SU-DHL-6 (cell line): ENCODE measurements at regions not wholly inside any gene's neighbourhood (a gene's known extent, or its start where the extent isn't known, plus 50 kb on each side); places are given as distances from the start of the nearest gene placed in this dataset.

Experiments
- H2AFZ ChIP-seq: fragments of 200-600 bp; sonication (generic); 2 replicates; pipeline ENCODE4 v1.6.1; 2014; ENCODE audit warnings: low read depth, mild to moderate bottlenecking, moderate library complexity, mixed read lengths, antibody characterized with exemption, low read length; ENCODE audit not compliant: severe bottlenecking
- H3F3A ChIP-seq: fragments of 200-600 bp; shearing (Covaris generic); 2 replicates; pipeline ENCODE4 v1.6.0; 2016; ENCODE audit warnings: antibody characterized with exemption, mild to moderate bottlenecking; ENCODE audit not compliant: insufficient read depth
- H3K27ac ChIP-seq: fragments of 200-600 bp; sonication (generic); 2 replicates; pipeline ENCODE4 v1.5.1; 2016; ENCODE audit warnings: low read depth, mild to moderate bottlenecking, low read length, moderate library complexity, mixed read lengths
- H3K27me3 ChIP-seq: fragments of 200-600 bp; sonication (generic), shearing (Covaris generic); 2 replicates; pipeline ENCODE4 v1.6.0; 2014; ENCODE audit warnings: mild to moderate bottlenecking, low read length
- H3K36me3 ChIP-seq: fragments of 200-600 bp; sonication (generic); 2 replicates; pipeline ENCODE4 v1.6.1; 2014; ENCODE audit warnings: mild to moderate bottlenecking, low read length, mixed read lengths
- H3K4me2 ChIP-seq: fragments of 300-600, 200-600 bp; shearing (Covaris generic), sonication (generic); 2 replicates; pipeline ENCODE4 v1.6.0; 2014; ENCODE audit warnings: low read length, low read depth, mild to moderate bottlenecking; ENCODE audit not compliant: poor library complexity, severe bottlenecking
- H3K4me3 ChIP-seq: fragments of 200-600 bp; sonication (generic); 2 replicates; pipeline ENCODE4 v1.5.1; 2014; ENCODE audit warnings: antibody characterized with exemption, low read length, mild to moderate bottlenecking, mixed read lengths; ENCODE audit not compliant: insufficient read depth, poor library complexity, severe bottlenecking
- H3K79me2 ChIP-seq: fragments of 200-600 bp; sonication (generic); 2 replicates; pipeline ENCODE4 v1.6.1; 2014; ENCODE audit warnings: mild to moderate bottlenecking, low read length, moderate library complexity; ENCODE audit not compliant: insufficient read depth
- H3K9ac ChIP-seq: fragments of 200-600 bp; sonication (generic); 2 replicates; pipeline ENCODE4 v1.7.0; 2014; ENCODE audit warnings: mild to moderate bottlenecking, low read length
- H3K9me2 ChIP-seq: fragments of 200-600 bp; sonication (generic); replicated peaks from 2 replicates; pipeline ENCODE4 v1.6.1; 2014; ENCODE audit warnings: low read length; ENCODE audit not compliant: insufficient read depth
- H3K9me3 ChIP-seq: fragments of 200-600 bp; sonication (generic); 2 replicates; pipeline ENCODE4 v1.6.1; 2014; ENCODE audit warnings: low read length, mixed read lengths; ENCODE audit not compliant: insufficient read depth
- H4K20me1 ChIP-seq: fragments of 200-600 bp; sonication (generic); 2 replicates; pipeline ENCODE4 v1.6.1; 2014; ENCODE audit warnings: low read depth, mild to moderate bottlenecking, antibody characterized with exemption, low read length, moderate library complexity, mixed read lengths
- EZH2phosphoT487 ChIP-seq: fragments of 200-600 bp; sonication (generic), shearing (Covaris generic); conservative IDR thresholded peaks from 2 replicates; pipeline ENCODE4 v1.6.1; 2018; ENCODE audit warnings: mild to moderate bottlenecking, antibody characterized with exemption, low read length, moderate library complexity, mixed read lengths
- TF ChIP-seq, protein P1 (sequence below): fragments of 200-600 bp; sonication (generic); IDR thresholded peaks from one replicate; pipeline ENCODE4 v1.5.1; 2017; ENCODE audit warnings: antibody characterized with exemption, mild to moderate bottlenecking, low read length, moderate library complexity; ENCODE audit not compliant: insufficient read depth, poor library complexity, severe bottlenecking

DNA sequence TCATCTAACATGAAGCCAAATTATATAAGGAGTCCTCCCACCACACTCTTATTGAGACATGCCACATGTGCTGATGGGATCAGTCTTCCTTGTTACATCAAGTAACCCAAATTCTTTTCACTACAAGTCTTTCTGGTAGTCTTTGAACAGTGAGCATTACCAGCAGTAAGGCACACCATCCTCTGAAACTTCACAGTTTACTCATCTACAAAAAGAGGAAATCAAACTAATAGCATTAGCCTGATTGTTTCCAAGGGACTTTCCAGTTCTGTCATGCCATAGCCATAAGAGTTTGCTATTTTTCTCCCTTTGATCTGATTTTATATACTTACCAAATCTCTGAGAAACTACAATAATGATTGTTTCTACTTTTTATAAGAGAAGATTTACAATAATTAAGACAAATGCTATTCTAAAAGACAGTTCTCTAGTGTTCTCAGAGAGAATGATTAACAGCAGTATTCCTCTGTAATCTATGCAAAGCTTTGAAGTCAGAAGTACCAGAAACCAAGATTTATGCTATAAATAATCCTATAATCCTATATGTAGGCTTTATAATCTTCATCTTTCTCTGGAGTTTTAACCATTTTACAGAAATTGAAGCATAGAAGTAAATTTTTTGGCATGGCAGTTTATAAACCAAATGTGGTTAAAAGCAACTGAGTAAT, 166.2 kb upstream of the ACO1 start:
- Histone ChIP-seq H3K36me3 (no peaks in the 10 kb centered on the region), H3K79me2 (no peaks in the 10 kb centered on the region), H2AFZ (no peak overlapping the region), H3K9me3 (no peaks in the 10 kb centered on the region), H3K27me3 (no peaks in the 10 kb centered on the region), H3K9me2 (no peaks in the 10 kb centered on the region), H3K4me3 (no peak overlapping the region), H4K20me1 (peaks cover 3% of the 10 kb centered on the region; the same call in 1 of the 2 replicates), H3K9ac (no peak overlapping the region), H3F3A (no peaks in the 10 kb centered on the region), H3K27ac (no peak overlapping the region), H3K4me2 (no peak overlapping the region)
- no peak for TF ChIP-seq EZH2phosphoT487
- TF ChIP-seq, protein P1, sequence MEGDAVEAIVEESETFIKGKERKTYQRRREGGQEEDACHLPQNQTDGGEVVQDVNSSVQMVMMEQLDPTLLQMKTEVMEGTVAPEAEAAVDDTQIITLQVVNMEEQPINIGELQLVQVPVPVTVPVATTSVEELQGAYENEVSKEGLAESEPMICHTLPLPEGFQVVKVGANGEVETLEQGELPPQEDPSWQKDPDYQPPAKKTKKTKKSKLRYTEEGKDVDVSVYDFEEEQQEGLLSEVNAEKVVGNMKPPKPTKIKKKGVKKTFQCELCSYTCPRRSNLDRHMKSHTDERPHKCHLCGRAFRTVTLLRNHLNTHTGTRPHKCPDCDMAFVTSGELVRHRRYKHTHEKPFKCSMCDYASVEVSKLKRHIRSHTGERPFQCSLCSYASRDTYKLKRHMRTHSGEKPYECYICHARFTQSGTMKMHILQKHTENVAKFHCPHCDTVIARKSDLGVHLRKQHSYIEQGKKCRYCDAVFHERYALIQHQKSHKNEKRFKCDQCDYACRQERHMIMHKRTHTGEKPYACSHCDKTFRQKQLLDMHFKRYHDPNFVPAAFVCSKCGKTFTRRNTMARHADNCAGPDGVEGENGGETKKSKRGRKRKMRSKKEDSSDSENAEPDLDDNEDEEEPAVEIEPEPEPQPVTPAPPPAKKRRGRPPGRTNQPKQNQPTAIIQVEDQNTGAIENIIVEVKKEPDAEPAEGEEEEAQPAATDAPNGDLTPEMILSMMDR = no peak

DNA sequence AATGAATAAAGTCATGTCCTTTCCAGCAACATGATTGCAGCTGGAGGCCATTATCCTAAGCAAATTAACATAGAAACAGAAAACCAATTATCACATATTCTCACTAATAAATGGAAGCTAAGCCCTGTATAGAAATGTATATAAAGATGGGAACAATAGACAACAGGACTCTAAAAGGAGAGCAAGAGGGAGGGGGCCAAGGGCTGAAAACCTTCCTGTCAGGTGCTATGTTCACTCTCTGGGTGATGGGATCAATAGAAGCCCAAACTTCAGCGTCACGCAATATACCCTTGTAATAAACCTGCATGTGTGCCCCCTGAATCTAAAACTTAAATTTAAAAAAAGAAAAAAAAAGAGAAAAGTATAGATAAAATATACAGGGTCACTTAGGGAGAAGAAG, 163.7 kb upstream of the ACO1 start:
- H4K20me1 ChIP-seq = peaks cover 3% of the 10 kb centered on the region; the same call in 1 of the 2 replicates
- no peak overlapping the region for H3K27ac ChIP-seq
- H3K36me3 ChIP-seq = no peaks in the 10 kb centered on the region
- H3K9me2 ChIP-seq = no peaks in the 10 kb centered on the region
- no peak for TF ChIP-seq EZH2phosphoT487
- TF ChIP-seq, protein P1 = no peak
- H3K27me3 ChIP-seq = no peaks in the 10 kb centered on the region
- no peak overlapping the region for H3K4me3 ChIP-seq
- no peaks in the 10 kb centered on the region for H3F3A ChIP-seq
- H3K9ac ChIP-seq = no peak overlapping the region
- H2AFZ ChIP-seq = no peak overlapping the region
- no peaks in the 10 kb centered on the region for H3K9me3 ChIP-seq
- H3K79me2 ChIP-seq = no peaks in the 10 kb centered on the region
- H3K4me2 ChIP-seq = no peak overlapping the region

DNA sequence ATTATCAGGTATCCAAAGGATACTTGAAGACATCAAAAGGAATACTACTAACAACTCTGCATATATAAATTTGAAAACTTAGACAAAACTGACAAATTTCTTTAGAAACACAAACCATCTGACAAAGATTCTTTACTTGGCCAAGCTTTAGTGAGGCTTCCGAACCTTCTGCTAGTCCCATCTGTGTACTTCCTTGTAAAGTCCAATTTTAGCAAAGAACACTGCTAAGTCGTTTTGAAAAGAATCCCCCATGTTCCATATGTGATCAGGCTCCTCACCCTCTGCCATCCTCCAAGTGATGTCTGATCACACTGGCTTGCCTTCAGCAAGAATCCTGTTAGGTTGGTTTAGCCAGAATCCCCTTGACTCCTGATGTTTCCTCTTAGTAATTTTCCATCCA, 150.0 kb upstream of the ACO1 start:
- TF ChIP-seq, protein P1 = no peak
- TF ChIP-seq EZH2phosphoT487 = no peak
- H3K36me3 ChIP-seq = no peaks in the 10 kb centered on the region
- no peak overlapping the region for H3K4me3 ChIP-seq
- H2AFZ ChIP-seq = no peak overlapping the region
- no peaks in the 10 kb centered on the region for H3K79me2 ChIP-seq
- H3K27ac ChIP-seq = no peak overlapping the region
- no peaks in the 10 kb centered on the region for H3K27me3 ChIP-seq
- H3K9me3 ChIP-seq = no peaks in the 10 kb centered on the region
- no peak overlapping the region for H3K4me2 ChIP-seq
- H3F3A ChIP-seq = no peaks in the 10 kb centered on the region
- no peaks in the 10 kb centered on the region for H3K9me2 ChIP-seq
- no peak overlapping the region for H3K9ac ChIP-seq
- H4K20me1 ChIP-seq = no peaks in the 10 kb centered on the region
